Neural crest cell (in vitro differentiated cells): ENCODE measurements at regions not wholly inside any gene's neighbourhood (a gene's known extent, or its start where the extent isn't known, plus 50 kb on each side); places are given as distances from the start of the nearest gene placed in this dataset.

Experiments used
- DNase-seq: peaks from one replicate; pipeline ENCODE4 v3.0.0; 2021; ENCODE audit warnings: low read depth, mixed read lengths, low spot score
- H3K27ac Mint-ChIP-seq: one replicate; pipeline ENCODE4 v1.8.0; 2021; ENCODE audit warnings: mild to moderate bottlenecking, mixed read lengths; ENCODE audit not compliant: unreplicated experiment
- H3K27me3 Mint-ChIP-seq: 2 replicates; pipeline ENCODE4 v1.8.0; 2021; ENCODE audit warnings: low read depth, mild to moderate bottlenecking, mixed read lengths
- H3K36me3 Mint-ChIP-seq: 2 replicates; pipeline ENCODE4 v1.8.0; 2021; ENCODE audit warnings: low read depth, mild to moderate bottlenecking, mixed read lengths
- H3K4me1 Mint-ChIP-seq: 2 replicates; pipeline ENCODE4 v1.8.0; 2021; ENCODE audit warnings: mixed read lengths
- H3K4me3 Mint-ChIP-seq: one replicate; pipeline ENCODE4 v1.8.0; 2021; ENCODE audit warnings: mild to moderate bottlenecking, mixed read lengths
- H3K9me3 Mint-ChIP-seq: 2 replicates; pipeline ENCODE4 v1.8.0; 2021; ENCODE audit warnings: mixed read lengths
- TF ChIP-seq, protein P1 (sequence below): fragments of 200-600 bp; sonication (generic); conservative IDR thresholded peaks from 2 replicates; pipeline ENCODE4 v1.5.0; 2021; ENCODE audit warnings: antibody characterized with exemption, mild to moderate bottlenecking

DNA sequence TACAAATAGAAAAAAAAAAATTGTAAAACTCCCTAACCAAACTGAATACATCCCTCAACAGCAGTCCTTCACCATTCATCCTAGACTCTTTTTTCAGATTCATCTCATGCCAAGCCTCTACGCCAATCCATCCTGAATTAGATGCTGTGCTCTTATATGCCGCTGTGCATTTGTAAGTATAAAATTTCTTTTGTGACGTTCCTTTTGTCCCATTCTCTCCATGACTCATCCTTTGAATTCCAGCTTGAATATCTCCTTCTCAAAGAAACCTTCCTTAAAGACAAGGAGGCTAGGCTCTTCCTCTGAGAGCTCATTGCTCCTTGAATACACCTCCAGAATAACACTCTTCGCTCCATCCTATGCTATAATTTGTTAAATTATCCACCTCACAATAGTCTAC, 359.2 kb downstream of the RMST start:
- no peaks in the 10 kb centered on the region for H3K36me3 Mint-ChIP-seq
- H3K9me3 Mint-ChIP-seq: no peaks in the 10 kb centered on the region
- H3K27me3 Mint-ChIP-seq: no peaks in the 10 kb centered on the region
- H3K27ac Mint-ChIP-seq: no peak overlapping the region
- peaks cover 3% of the 10 kb centered on the region for H3K4me1 Mint-ChIP-seq
- no peak overlapping the region for H3K4me3 Mint-ChIP-seq
- TF ChIP-seq, protein P1, sequence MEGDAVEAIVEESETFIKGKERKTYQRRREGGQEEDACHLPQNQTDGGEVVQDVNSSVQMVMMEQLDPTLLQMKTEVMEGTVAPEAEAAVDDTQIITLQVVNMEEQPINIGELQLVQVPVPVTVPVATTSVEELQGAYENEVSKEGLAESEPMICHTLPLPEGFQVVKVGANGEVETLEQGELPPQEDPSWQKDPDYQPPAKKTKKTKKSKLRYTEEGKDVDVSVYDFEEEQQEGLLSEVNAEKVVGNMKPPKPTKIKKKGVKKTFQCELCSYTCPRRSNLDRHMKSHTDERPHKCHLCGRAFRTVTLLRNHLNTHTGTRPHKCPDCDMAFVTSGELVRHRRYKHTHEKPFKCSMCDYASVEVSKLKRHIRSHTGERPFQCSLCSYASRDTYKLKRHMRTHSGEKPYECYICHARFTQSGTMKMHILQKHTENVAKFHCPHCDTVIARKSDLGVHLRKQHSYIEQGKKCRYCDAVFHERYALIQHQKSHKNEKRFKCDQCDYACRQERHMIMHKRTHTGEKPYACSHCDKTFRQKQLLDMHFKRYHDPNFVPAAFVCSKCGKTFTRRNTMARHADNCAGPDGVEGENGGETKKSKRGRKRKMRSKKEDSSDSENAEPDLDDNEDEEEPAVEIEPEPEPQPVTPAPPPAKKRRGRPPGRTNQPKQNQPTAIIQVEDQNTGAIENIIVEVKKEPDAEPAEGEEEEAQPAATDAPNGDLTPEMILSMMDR: no peak
- DNase-seq: no peak

DNA sequence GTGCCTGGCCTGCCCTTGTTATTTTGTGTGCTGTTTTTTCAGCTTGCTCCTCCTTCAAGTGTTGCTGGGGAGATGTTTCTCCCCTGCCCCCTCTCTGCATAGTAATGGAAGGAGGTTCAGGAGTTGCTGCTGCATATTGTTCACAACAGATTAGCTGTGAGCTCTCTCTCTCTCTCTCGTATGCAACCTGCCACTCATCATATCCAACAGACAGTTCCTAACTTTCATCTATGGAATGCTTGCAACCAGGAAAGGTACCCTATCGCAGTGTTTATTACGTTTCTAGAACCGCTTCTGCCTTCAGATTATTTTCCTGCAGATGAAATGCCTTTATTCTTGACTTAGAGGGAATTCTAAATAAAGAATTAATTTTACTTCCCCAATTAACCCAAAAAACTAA, 372.9 kb downstream of the RMST start:
- Mint-ChIP-seq H3K36me3 (no peaks in the 10 kb centered on the region), H3K4me1 (peaks cover 4% of the 10 kb centered on the region), H3K27ac (no peak overlapping the region), H3K9me3 (no peaks in the 10 kb centered on the region), H3K4me3 (no peak overlapping the region), H3K27me3 (no peaks in the 10 kb centered on the region)
- TF ChIP-seq, protein P1: no peak
- DNase-seq: no peak

DNA sequence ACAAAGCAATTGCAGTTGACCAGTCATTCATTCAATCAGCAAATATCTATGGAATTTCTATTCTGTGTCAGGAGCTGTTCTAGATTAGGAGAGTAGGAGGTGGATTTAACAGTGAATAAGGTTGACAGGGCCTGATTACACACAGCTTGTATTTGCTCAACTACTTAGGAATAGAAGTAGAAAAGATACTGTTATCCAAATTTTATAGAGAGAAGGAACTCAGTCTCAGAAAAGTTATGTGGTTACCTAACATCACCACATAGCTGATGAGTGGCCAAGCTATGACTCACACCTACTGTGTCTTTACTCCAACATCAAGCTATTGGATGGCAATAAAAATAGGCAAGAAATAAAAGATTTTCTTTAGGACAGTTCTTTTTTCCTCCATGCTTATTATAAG, 374.8 kb downstream of the RMST start:
- H3K27me3 Mint-ChIP-seq: no peaks in the 10 kb centered on the region
- TF ChIP-seq, protein P1: no peak
- no peak for DNase-seq
- H3K9me3 Mint-ChIP-seq: no peaks in the 10 kb centered on the region
- no peak overlapping the region for H3K4me3 Mint-ChIP-seq
- peaks cover 8% of the 10 kb centered on the region for H3K4me1 Mint-ChIP-seq
- no peaks in the 10 kb centered on the region for H3K36me3 Mint-ChIP-seq
- H3K27ac Mint-ChIP-seq: no peak overlapping the region

DNA sequence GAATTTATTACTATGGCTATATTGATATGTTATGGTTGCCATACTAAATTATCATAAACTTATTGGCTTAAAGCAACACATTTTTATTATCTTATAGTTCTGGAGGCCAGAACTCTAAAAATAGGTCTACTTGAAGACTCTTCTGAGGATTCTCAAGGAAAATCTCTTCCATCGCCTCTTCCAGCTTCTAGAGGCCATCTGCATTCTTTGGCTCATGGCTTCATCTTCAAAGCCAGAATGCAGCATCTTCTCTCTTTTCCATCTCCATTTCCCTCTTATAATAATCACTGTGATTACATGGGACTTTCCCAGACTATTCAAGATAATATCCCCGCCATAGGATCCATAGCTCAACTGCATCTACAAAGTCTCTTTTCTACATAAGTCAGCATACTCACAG, 385.4 kb downstream of the RMST start:
- Mint-ChIP-seq H3K4me1 (no peaks in the 10 kb centered on the region), H3K9me3 (peaks cover 2% of the 10 kb centered on the region), H3K27me3 (no peaks in the 10 kb centered on the region), H3K36me3 (no peaks in the 10 kb centered on the region), H3K27ac (no peak overlapping the region), H3K4me3 (no peak overlapping the region)
- DNase-seq: no peak
- TF ChIP-seq, protein P1: no peak

DNA sequence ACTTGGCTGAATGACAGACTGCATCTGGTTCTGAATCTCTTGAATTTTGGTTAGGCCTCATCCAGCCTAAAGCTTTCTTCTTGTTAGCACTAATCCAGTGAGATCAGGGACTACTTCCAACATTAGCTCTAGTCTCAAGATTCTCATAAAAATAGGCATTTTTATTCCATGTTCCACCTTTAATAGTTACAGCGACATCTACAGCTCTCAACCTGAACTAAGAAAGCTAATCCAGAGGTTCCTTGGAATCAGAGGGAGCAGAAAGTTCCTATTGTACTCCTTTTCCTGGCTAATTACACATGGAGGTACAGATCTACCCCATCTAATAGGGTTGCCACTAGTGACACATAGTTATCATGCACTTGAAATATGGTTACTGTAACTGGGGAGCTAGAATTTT, 391.9 kb downstream of the RMST start:
- no peaks in the 10 kb centered on the region for H3K36me3 Mint-ChIP-seq
- no peaks in the 10 kb centered on the region for H3K4me1 Mint-ChIP-seq
- H3K4me3 Mint-ChIP-seq: no peak overlapping the region
- no peaks in the 10 kb centered on the region for H3K27me3 Mint-ChIP-seq
- H3K27ac Mint-ChIP-seq: no peak overlapping the region
- TF ChIP-seq, protein P1: no peak
- H3K9me3 Mint-ChIP-seq: peaks cover 6% of the 10 kb centered on the region
- no peak for DNase-seq

DNA sequence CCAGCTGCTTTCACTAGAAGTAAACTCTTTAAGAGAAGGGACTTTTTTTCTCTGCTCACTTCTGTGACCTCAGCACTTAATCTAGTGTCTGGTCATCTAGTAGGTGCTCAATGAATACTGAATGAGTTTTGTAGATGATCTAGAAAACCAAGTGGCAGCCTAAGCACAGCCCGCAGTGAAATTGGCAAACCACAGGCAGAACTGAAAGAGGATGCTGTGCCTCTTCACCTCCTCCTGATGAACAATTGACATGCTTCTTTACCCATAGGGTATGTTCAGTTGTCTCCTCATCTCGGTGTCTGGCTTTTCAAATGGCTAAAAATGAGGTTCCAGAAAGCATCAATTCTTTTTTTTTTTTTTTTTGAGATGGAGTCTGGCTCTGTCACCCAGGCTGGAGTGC, 399.5 kb downstream of the RMST start:
- Mint-ChIP-seq H3K4me1 (no peaks in the 10 kb centered on the region), H3K36me3 (no peaks in the 10 kb centered on the region), H3K9me3 (peaks cover 12% of the 10 kb centered on the region), H3K27me3 (no peaks in the 10 kb centered on the region), H3K4me3 (no peak overlapping the region), H3K27ac (no peak overlapping the region)
- DNase-seq: no peak
- TF ChIP-seq, protein P1: no peak
